D721Med (cell line): ENCODE measurements at regions not wholly inside any gene's neighbourhood (a gene's known extent, or its start where the extent isn't known, plus 50 kb on each side); places are given as distances from the start of the nearest gene placed in this dataset.

Experiments
- DNase-seq: peaks from one replicate; pipeline ENCODE4 v3.0.0; 2011; ENCODE audit warnings: low spot score; ENCODE audit not compliant: insufficient read length
- FAIRE-seq: peaks from 2 replicates; lab custom pipeline; 2011; peaks lifted over from hg19 to GRCh38; lab: Jason Lieb, UNC
- CTCF ChIP-seq: IDR thresholded peaks from 2 replicates; pipeline ENCODE4 v1.5.1; 2012; ENCODE audit warnings: mild to moderate bottlenecking, control low read depth; ENCODE audit not compliant: insufficient read depth; ENCODE audit errors: missing control alignments

DNA sequence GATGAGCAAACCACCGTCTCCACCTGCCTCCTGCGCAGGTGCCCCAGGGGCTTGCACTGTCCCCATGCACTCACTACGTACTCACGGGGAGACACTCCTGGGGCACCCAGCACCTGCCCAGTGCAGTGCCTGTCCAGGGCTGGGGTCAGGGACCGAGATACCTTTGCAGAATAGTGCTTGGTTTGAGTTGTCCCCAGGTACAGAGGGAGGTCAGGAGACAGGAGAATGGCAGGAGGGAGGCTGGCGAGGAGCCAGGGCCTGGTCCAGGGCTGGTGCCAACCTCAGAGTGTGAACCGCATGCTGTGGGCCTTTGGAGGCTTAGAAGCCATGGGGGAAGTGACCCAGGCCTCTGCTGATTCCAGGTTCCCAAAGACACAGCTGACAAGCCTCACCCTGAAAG lies 110.1 kb upstream of the GPR26 start:
- no peak for FAIRE-seq
- DNase-seq, result no peak
- no peak for TF ChIP-seq CTCF

DNA sequence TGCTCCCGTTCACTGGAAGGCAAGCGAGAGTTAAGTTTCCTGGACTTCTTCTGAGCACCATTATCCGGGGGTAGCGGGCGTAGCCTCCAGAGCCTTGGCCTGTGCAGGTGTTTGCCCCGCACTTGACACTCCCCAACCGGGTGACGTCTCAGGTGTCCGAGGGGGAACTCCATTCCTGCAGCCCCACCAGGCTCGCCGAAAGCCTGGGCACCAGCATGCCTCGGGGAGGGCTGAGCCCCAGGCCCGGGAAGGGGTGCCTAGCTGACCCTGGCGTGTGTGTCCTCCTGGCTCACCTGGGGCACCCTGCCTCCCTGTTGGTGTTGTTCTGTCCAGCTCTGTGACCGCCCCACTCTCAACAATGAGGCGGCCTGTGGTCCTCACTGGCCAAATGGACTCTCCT lies 109.4 kb upstream of the GPR26 start:
- no peak for TF ChIP-seq CTCF
- DNase-seq (no peak), FAIRE-seq (no peak)

DNA sequence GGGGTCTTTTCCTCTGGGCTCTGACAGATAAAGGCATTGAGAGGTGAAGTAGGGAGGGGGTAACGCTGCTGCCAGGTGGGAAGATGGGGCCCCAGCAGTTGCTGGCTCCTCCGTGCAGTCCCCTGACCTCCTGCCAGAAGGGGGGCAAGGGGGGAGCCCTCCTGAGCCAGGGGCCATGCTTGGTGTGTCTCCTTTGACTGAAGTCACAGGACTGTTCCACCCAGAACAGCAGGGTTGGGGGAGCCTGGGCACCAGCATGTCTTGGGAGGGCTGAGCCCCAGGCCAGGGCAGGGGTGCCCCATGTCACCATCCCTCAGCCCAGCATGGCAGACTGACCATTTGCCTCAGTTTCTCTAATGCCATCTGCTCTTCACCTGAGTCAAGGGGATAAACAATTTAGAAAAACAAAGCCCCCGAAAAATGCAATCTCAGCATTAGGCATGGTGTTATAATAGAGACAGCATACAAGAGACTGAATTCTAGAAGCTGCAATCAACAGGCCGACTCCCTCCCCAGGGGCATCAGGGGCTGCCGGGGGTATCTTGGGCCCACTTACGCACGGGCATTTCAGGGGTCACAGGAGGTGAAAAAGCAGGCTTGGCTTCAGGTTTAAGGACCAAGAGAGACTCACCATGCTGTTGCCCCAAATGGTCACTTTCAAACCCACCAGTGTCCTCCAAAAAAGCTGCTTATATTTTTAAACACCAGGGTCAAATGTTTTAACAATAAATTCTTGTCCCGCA lies 108.6 kb upstream of the GPR26 start:
- FAIRE-seq (no peak), DNase-seq (no peak)
- TF ChIP-seq CTCF, result no peak

GRCh38 chr10:123558651-123559050 lies 107.5 kb upstream of the GPR26 start:
- FAIRE-seq, result no peak
- TF ChIP-seq CTCF, result no peak
- no peak for DNase-seq

DNA sequence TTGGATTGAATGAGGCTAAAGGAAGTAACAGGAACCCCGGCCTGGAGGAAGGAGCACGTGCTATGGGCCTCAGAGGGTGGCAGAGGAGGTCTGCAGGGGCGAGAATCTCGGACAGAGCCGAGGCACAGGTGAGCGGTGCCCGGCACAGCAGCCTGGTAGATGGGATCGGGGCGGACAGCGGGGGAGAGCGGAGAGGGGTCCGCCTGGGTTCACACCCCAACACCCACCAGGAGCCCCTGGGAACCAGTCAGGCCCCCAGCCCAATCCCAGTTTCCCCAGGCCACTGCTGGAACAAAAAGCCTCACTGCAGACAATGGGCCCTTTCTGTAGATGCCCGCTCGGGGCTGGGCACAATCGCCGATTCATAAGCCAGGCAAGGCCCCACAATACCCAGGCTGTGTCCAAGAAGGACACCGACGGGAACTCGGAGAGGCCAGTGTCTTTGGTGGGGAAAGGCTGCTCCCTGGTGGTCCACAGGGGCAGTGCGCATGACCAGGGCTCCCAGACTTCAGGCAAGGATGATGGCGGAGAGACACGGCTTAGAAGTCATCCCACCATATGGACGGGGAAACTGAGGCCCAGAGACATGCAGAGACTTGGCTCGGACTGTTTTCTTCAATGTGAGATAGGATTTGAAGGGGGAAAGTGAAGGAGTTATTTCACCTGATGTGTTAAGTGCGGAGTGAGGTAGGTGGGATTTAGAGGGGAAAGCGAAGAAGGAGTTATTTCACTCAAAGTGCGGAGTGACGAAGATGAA lies 106.9 kb upstream of the GPR26 start:
- peak; percentile 92 for TF ChIP-seq CTCF
- FAIRE-seq (no peak), DNase-seq (peak; percentile 61)

DNA sequence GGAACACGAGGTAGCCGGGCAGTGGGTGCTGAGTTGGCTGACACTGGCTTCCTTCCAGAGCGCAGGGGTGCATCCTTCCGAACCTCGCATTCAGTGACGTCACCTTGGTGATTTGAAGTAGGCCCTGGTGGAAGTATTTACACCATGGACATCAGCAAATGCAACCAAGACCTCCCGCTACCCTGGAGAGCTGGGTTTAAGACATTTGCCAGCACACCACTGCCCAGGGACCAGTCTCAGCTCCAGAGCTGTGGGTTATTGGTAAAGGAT lies 106.4 kb upstream of the GPR26 start:
- FAIRE-seq (no peak), DNase-seq (no peak)
- TF ChIP-seq CTCF, result no peak

DNA sequence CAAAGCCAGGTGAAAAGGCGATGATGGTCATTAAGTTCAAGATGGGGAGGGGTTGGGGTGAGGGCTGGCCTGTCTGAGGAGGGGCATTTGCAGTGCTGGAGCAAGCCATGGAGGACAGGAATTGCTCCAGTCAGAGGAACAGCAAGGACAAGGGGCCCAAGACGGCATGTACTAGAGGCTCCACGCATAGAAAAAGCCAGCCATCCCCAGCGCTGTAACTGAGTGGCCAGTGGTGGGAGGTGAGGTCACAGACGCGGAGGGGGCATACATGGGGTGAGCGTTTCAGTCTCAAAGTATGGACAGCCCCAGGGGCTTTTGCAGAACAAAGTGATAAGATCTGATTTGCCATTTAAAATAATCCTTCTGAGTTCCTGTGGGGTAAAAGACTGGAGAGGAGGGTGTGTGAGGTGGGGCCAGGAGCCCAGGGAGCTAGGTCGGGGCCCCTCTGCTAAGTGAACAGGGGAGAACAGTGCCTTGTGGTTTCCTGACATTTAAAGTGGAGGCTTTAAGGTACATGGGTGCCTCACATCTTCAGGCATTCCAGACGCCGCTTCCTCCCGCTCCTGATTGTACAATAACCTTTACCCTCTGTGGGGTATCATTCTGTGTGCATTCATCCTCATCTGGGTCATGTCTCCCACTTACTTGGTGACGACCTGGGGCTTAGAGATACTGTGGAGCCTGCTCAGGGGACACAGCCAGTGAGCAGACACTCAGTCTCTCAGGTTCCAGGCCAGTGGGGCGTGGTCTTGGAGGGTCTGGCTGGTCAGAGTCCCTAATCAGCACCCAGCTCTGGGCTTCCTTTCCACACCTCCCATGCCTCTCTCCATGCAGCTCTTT lies 105.6 kb upstream of the GPR26 start:
- FAIRE-seq, result no peak
- DNase-seq, result no peak
- no peak for TF ChIP-seq CTCF
